ENCODE measurements at regions not wholly inside any gene's neighbourhood (a gene's known extent, or its start where the extent isn't known, plus 50 kb on each side); places are given as distances from the start of the nearest gene placed in this dataset.

- TF ChIP-seq CTCF (IDR thresholded peaks at IDR 0.05; ENCODE audit: extremely low read depth in 1 of 2, insufficient read depth in 1 of 2, low read depth in 1 of 2, low read length in 2 of 2) (no peak), EZH2 (IDR thresholded peaks at IDR 0.05; ENCODE audit: borderline replicate concordance, low read depth, low read length, severe bottlenecking) (no peak), POLR2AphosphoS5 (IDR thresholded peaks at IDR 0.05; ENCODE audit: insufficient read depth, low read depth, low read length) (no peak), MAX (IDR thresholded peaks at IDR 0.05; ENCODE audit: insufficient read depth, insufficient read length) (no peak), MYC (IDR thresholded peaks at IDR 0.05; ENCODE audit: low read depth, low read length) (no peak), FOS (IDR thresholded peaks at IDR 0.05; ENCODE audit: borderline replicate concordance, insufficient read depth, low read length) (no peak), POLR2A (IDR thresholded peaks at IDR 0.05; ENCODE audit: low read depth, low read length) (no peak), JUN (IDR thresholded peaks at IDR 0.05; ENCODE audit: borderline replicate concordance, insufficient read depth, insufficient read length, low read depth) (no peak), GATA2 (IDR thresholded peaks at IDR 0.05; ENCODE audit: insufficient read depth, insufficient read length, low read depth, low read length) (no peak)
Observed at GRCh38 chr13:47862841-47863240, 138.2 kb downstream of the SUCLA2 start.
